Activated naive CD4-positive, alpha-beta T cell treated with Interleukin-2 at 50 U/mL for 16 hours (primary cell): ENCODE measurements at regions not wholly inside any gene's neighbourhood (a gene's known extent, or its start where the extent isn't known, plus 50 kb on each side); places are given as distances from the start of the nearest gene placed in this dataset.
"Not testable (repeated sequence)": the region's sequence is repeated elsewhere in the genome, so short reads cannot be mapped to it uniquely, and the experiment has no call there.

ENCODE experiments used
- DNase-seq: peaks from one replicate; pipeline ENCODE4 v3.0.0-alpha.2; 2020

- no peak for DNase-seq
These were observed 99.8 kb downstream of the CDC42EP3 start for GRCh38 chr2:37571587-37572136.

GRCh38 chr2:37573451-37574388 lies 97.7 kb downstream of the CDC42EP3 start:
- DNase-seq = no peak

- DNase-seq = no peak
These were observed 95.7 kb downstream of the CDC42EP3 start for GRCh38 chr2:37575780-37576179.

GRCh38 chr2:37576194-37576593 lies 95.2 kb downstream of the CDC42EP3 start:
- not testable (repeated sequence) for DNase-seq

- DNase-seq = no peak
These were observed 94.6 kb downstream of the CDC42EP3 start for GRCh38 chr2:37576831-37577230.

- DNase-seq = no peak
These were observed 92.2 kb downstream of the CDC42EP3 start for GRCh38 chr2:37579192-37579713.

GRCh38 chr2:37579949-37580348 lies 91.5 kb downstream of the CDC42EP3 start:
- not testable (repeated sequence) for DNase-seq

GRCh38 chr2:37581433-37581832 lies 90.0 kb downstream of the CDC42EP3 start:
- DNase-seq = no peak

- DNase-seq = peak; percentile 7
These were observed 88.8 kb downstream of the CDC42EP3 start for GRCh38 chr2:37582481-37583220.

- DNase-seq = no peak
These were observed 88.0 kb downstream of the CDC42EP3 start for GRCh38 chr2:37583402-37583801.

- DNase-seq = no peak
These were observed 87.6 kb downstream of the CDC42EP3 start for GRCh38 chr2:37583867-37584266.

- peak; percentile 49 for DNase-seq
These were observed 86.0 kb downstream of the CDC42EP3 start for GRCh38 chr2:37585295-37585908.

GRCh38 chr2:37585982-37586621 lies 85.3 kb downstream of the CDC42EP3 start:
- DNase-seq = peak; percentile 80

GRCh38 chr2:37586663-37587317 lies 84.7 kb downstream of the CDC42EP3 start:
- DNase-seq = no peak

- no peak for DNase-seq
These were observed 83.6 kb downstream of the CDC42EP3 start for GRCh38 chr2:37587817-37588216.

GRCh38 chr2:37588316-37588777 lies 83.1 kb downstream of the CDC42EP3 start:
- no peak for DNase-seq

- DNase-seq = no peak
These were observed 82.1 kb downstream of the CDC42EP3 start for GRCh38 chr2:37589298-37589697.

GRCh38 chr2:37590119-37590571 lies 81.3 kb downstream of the CDC42EP3 start:
- DNase-seq = no peak
